Neural progenitor cell (in vitro differentiated cells): ENCODE measurements at regions not wholly inside any gene's neighbourhood (a gene's known extent, or its start where the extent isn't known, plus 50 kb on each side); places are given as distances from the start of the nearest gene placed in this dataset.

ENCODE experiments used
- DNase-seq: peaks from one replicate; pipeline ENCODE4 v3.0.0-alpha.2; 2016; ENCODE audit warnings: low spot score
- H2AFZ ChIP-seq: fragments of 200-600 bp; sonication (generic); replicated peaks from 2 replicates; pipeline ENCODE4 v1.6.1; 2016; ENCODE audit warnings: antibody characterized with exemption
- H3F3A ChIP-seq: fragments of 200-600 bp; sonication (generic); 2 replicates; pipeline ENCODE4 v1.6.1; 2016; ENCODE audit warnings: antibody characterized with exemption, low read depth
- H3K27ac ChIP-seq: fragments of 200-600 bp; sonication (generic); 2 replicates; pipeline ENCODE4 v1.5.1; 2016; ENCODE audit warnings: mild to moderate bottlenecking
- H3K27me3 ChIP-seq: fragments of 200-600 bp; sonication (generic); 2 replicates; pipeline ENCODE4 v1.6.1; 2016; ENCODE audit warnings: mild to moderate bottlenecking, moderate library complexity
- H3K36me3 ChIP-seq: fragments of 200-600 bp; sonication (generic); 2 replicates; pipeline ENCODE4 v1.5.1; 2016
- H3K4me1 ChIP-seq: fragments of 200-600 bp; sonication (generic); 2 replicates; pipeline ENCODE4 v1.6.1; 2016; ENCODE audit warnings: mixed run types
- H3K4me2 ChIP-seq: fragments of 200-600 bp; sonication (generic); 2 replicates; pipeline ENCODE4 v1.6.1; 2016
- H3K4me3 ChIP-seq: fragments of 200-600 bp; sonication (generic); 2 replicates; pipeline ENCODE4 v1.5.1; 2016
- H3K79me2 ChIP-seq: fragments of 200-600 bp; sonication (generic); 2 replicates; pipeline ENCODE4 v1.6.1; 2016; ENCODE audit warnings: low read depth
- H3K9ac ChIP-seq: fragments of 200-600 bp; sonication (generic); 2 replicates; pipeline ENCODE4 v1.6.1; 2016
- H3K9me3 ChIP-seq: fragments of 200-600 bp; sonication (generic); 2 replicates; pipeline ENCODE4 v1.5.1; 2016; ENCODE audit warnings: low read depth
- H4K20me1 ChIP-seq: fragments of 200-600 bp; sonication (generic); 2 replicates; pipeline ENCODE4 v1.6.1; 2016; ENCODE audit warnings: low read depth
- H3K27ac Mint-ChIP-seq: 3 replicates; pipeline ENCODE4 v1.8.0; 2021; ENCODE audit warnings: mixed read lengths
- H3K27me3 Mint-ChIP-seq: 2 replicates; pipeline ENCODE4 v1.8.0; 2022; ENCODE audit warnings: low read depth, mild to moderate bottlenecking, inconsistent platforms, moderate library complexity, mixed read lengths; ENCODE audit not compliant: insufficient read depth
- H3K36me3 Mint-ChIP-seq: 3 replicates; pipeline ENCODE4 v1.8.0; 2021; ENCODE audit warnings: mixed read lengths
- H3K4me1 Mint-ChIP-seq: 3 replicates; pipeline ENCODE4 v1.8.0; 2021; ENCODE audit warnings: mixed read lengths
- H3K4me3 Mint-ChIP-seq: 3 replicates; pipeline ENCODE4 v1.8.0; 2021; ENCODE audit warnings: mild to moderate bottlenecking, moderate library complexity, mixed read lengths
- H3K9me3 Mint-ChIP-seq: 3 replicates; pipeline ENCODE4 v1.8.0; 2020; ENCODE audit warnings: mixed read lengths
- CTCF ChIP-seq: fragments of 200-600 bp; sonication (generic); IDR thresholded peaks from 2 replicates; pipeline ENCODE4 v1.5.1; 2017; ENCODE audit warnings: antibody characterized with exemption, mild to moderate bottlenecking
- EZH2 ChIP-seq: fragments of 200-600 bp; sonication (generic); IDR thresholded peaks from 2 replicates; pipeline ENCODE4 v1.6.1; 2017; ENCODE audit warnings: antibody characterized with exemption, mild to moderate bottlenecking, moderate library complexity
- EZH2phosphoT487 ChIP-seq: fragments of 200-600 bp; sonication (generic); IDR thresholded peaks from 2 replicates; pipeline ENCODE4 v1.6.1; 2017; ENCODE audit warnings: antibody characterized with exemption

GRCh38 chr21:26280148-26280547 is 109.6 kb upstream of the APP start:
- Histone ChIP-seq H3K4me3 (no peak overlapping the region), H3K27me3 (peaks cover 28% of the 10 kb centered on the region), H3K27ac (no peak overlapping the region), H2AFZ (no peak overlapping the region), H3K79me2 (no peaks in the 10 kb centered on the region), H3K36me3 (peaks cover 3% of the 10 kb centered on the region), H3F3A (no peaks in the 10 kb centered on the region), H3K4me1 (peaks cover 23% of the 10 kb centered on the region), H3K4me2 (no peak overlapping the region), H3K9ac (no peak overlapping the region), H3K9me3 (no peaks in the 10 kb centered on the region), H4K20me1 (no peaks in the 10 kb centered on the region)
- TF ChIP-seq EZH2phosphoT487 (no peak), CTCF (no peak), EZH2 (no peak)
- Mint-ChIP-seq H3K27me3 (peaks cover 5% of the 10 kb centered on the region), H3K9me3 (no peaks in the 10 kb centered on the region), H3K4me1 (peaks cover 14% of the 10 kb centered on the region), H3K27ac (no peak overlapping the region), H3K4me3 (no peak overlapping the region), H3K36me3 (no peaks in the 10 kb centered on the region)
- DNase-seq, result no peak

GRCh38 chr21:26275801-26276200 is 105.2 kb upstream of the APP start:
- H3K9me3 Mint-ChIP-seq, result peaks cover 25% of the 10 kb centered on the region

GRCh38 chr21:26273686-26274313 is 103.2 kb upstream of the APP start:
- no peak overlapping the region for H3K4me2 ChIP-seq
- no peaks in the 10 kb centered on the region for H3K79me2 ChIP-seq
- TF ChIP-seq EZH2phosphoT487, result no peak
- TF ChIP-seq EZH2, result no peak
- no peak for TF ChIP-seq CTCF
- H3K36me3 ChIP-seq, result peaks cover 3% of the 10 kb centered on the region
- H3K4me3 ChIP-seq, result no peak overlapping the region
- no peaks in the 10 kb centered on the region for H3K4me1 ChIP-seq
- no peaks in the 10 kb centered on the region for H3K36me3 Mint-ChIP-seq
- H3K27me3 Mint-ChIP-seq, result no peaks in the 10 kb centered on the region
- DNase-seq, result no peak
- no peaks in the 10 kb centered on the region for H4K20me1 ChIP-seq
- H2AFZ ChIP-seq, result no peak overlapping the region
- peaks cover 19% of the 10 kb centered on the region for H3K9me3 ChIP-seq
- no peaks in the 10 kb centered on the region for H3K4me1 Mint-ChIP-seq
- no peak overlapping the region for H3K4me3 Mint-ChIP-seq
- H3F3A ChIP-seq, result no peaks in the 10 kb centered on the region
- no peak overlapping the region for H3K27ac ChIP-seq
- H3K27me3 ChIP-seq, result no peaks in the 10 kb centered on the region
- H3K27ac Mint-ChIP-seq, result no peak overlapping the region
- no peak overlapping the region for H3K9ac ChIP-seq
- peaks cover 25% of the 10 kb centered on the region for H3K9me3 Mint-ChIP-seq

More at GRCh38 chr21:26275801-26276200, 105.2 kb upstream of the APP start:
- TF ChIP-seq EZH2phosphoT487 (no peak), CTCF (no peak), EZH2 (no peak)
- no peaks in the 10 kb centered on the region for H3K79me2 ChIP-seq
- no peak overlapping the region for H3K4me3 Mint-ChIP-seq
- no peak overlapping the region for H3K4me2 ChIP-seq
- H3K36me3 ChIP-seq, result peaks cover 3% of the 10 kb centered on the region
- H3K4me1 Mint-ChIP-seq, result peaks cover 3% of the 10 kb centered on the region
- H3K9ac ChIP-seq, result no peak overlapping the region
- H3K27ac ChIP-seq, result no peak overlapping the region
- peaks cover 9% of the 10 kb centered on the region for H3K27me3 ChIP-seq
- H3F3A ChIP-seq, result no peaks in the 10 kb centered on the region
- H3K4me3 ChIP-seq, result no peak overlapping the region
- peaks cover 3% of the 10 kb centered on the region for H3K27me3 Mint-ChIP-seq
- no peaks in the 10 kb centered on the region for H4K20me1 ChIP-seq
- no peak overlapping the region for H3K27ac Mint-ChIP-seq
- peaks cover 19% of the 10 kb centered on the region for H3K9me3 ChIP-seq
- H2AFZ ChIP-seq, result no peak overlapping the region
- no peak for DNase-seq
- peaks cover 8% of the 10 kb centered on the region for H3K4me1 ChIP-seq
- no peaks in the 10 kb centered on the region for H3K36me3 Mint-ChIP-seq
